Keratinocyte (primary cell): ENCODE measurements at regions not wholly inside any gene's neighbourhood (a gene's known extent, or its start where the extent isn't known, plus 50 kb on each side); places are given as distances from the start of the nearest gene placed in this dataset.

ENCODE experiments used
- DNase-seq: peaks from one replicate; pipeline ENCODE4 v3.0.0-alpha.2; 2011; ENCODE audit warnings: low read depth, missing footprints, low spot score
- FAIRE-seq: peaks from 2 replicates; lab custom pipeline; 2011; peaks lifted over from hg19 to GRCh38; lab: Jason Lieb, UNC
- H2AFZ ChIP-seq: 2 replicates; pipeline ENCODE4 v1.6.0; 2012; ENCODE audit warnings: low read length, control low read depth, inconsistent platforms; ENCODE audit not compliant: control insufficient read depth
- H3K27ac ChIP-seq: 2 replicates; pipeline ENCODE4 v1.5.1; 2011; ENCODE audit warnings: low read length; ENCODE audit not compliant: control insufficient read depth, insufficient read depth
- H3K27me3 ChIP-seq: 3 replicates; pipeline ENCODE4 v1.6.0; 2011; ENCODE audit warnings: low read length; ENCODE audit not compliant: control insufficient read depth, insufficient read depth; ENCODE audit errors: extremely low read depth
- H3K36me3 ChIP-seq, 2 experiments: 2 replicates in 1 of 2; 3 replicates in 1 of 2; pipeline ENCODE4 v1.5.1; 2011; ENCODE audit warnings: low read length in 2 of 2, mild to moderate bottlenecking in 1 of 2; ENCODE audit not compliant: control insufficient read depth in 2 of 2, insufficient read depth in 2 of 2; ENCODE audit errors: extremely low read depth in 1 of 2
- H3K4me1 ChIP-seq: 3 replicates; pipeline ENCODE4 v1.5.1; 2011; ENCODE audit warnings: low read length; ENCODE audit not compliant: control insufficient read depth, insufficient read depth; ENCODE audit errors: extremely low read depth
- H3K4me2 ChIP-seq: 3 replicates; pipeline ENCODE4 v1.6.0; 2011; ENCODE audit warnings: low read depth, low read length; ENCODE audit not compliant: control insufficient read depth, insufficient read depth; ENCODE audit errors: extremely low read depth
- H3K4me3 ChIP-seq, 3 experiments: fragments of 200-600 bp in 1 of 3; sonication (generic) in 1 of 3; 2 replicates in 2 of 3; 3 replicates in 1 of 3; pipeline ENCODE4 v1.5.1; 2011 to 2016; ENCODE audit warnings: low read length in 3 of 3, mild to moderate bottlenecking in 3 of 3, control low read depth in 2 of 3, inconsistent platforms in 1 of 3, low read depth in 1 of 3, mixed read lengths in 1 of 3, mixed run types in 1 of 3, moderate library complexity in 1 of 3; ENCODE audit not compliant: control insufficient read depth in 2 of 3, insufficient read depth in 2 of 3; ENCODE audit errors: extremely low read depth in 1 of 3
- H3K79me2 ChIP-seq: 2 replicates; pipeline ENCODE4 v1.6.0; 2012; ENCODE audit warnings: low read length; ENCODE audit not compliant: control insufficient read depth, insufficient read depth
- H3K9ac ChIP-seq: 3 replicates; pipeline ENCODE4 v1.6.0; 2011; ENCODE audit warnings: low read length; ENCODE audit not compliant: control insufficient read depth, insufficient read depth; ENCODE audit errors: extremely low read depth
- H3K9me1 ChIP-seq: 3 replicates; pipeline ENCODE4 v1.6.0; 2011; ENCODE audit warnings: low read length; ENCODE audit not compliant: control insufficient read depth, insufficient read depth; ENCODE audit errors: extremely low read depth
- H3K9me3 ChIP-seq: 2 replicates; pipeline ENCODE4 v1.5.1; 2012; ENCODE audit warnings: low read depth, low read length; ENCODE audit not compliant: control insufficient read depth
- H4K20me1 ChIP-seq: 3 replicates; pipeline ENCODE4 v1.6.0; 2011; ENCODE audit warnings: low read length; ENCODE audit not compliant: control insufficient read depth, insufficient read depth; ENCODE audit errors: extremely low read depth
- CTCF ChIP-seq, 3 experiments: IDR thresholded peaks in 1 of 3; conservative IDR thresholded peaks in 1 of 3; optimal IDR thresholded peaks in 1 of 3; 2 replicates in 2 of 3; 3 replicates in 1 of 3; pipeline versions ENCODE3 to v1.5.1; 2011; ENCODE audit warnings: low read length in 3 of 3, mild to moderate bottlenecking in 3 of 3, moderate library complexity in 2 of 3, control low read depth in 1 of 3, inconsistent platforms in 1 of 3; ENCODE audit not compliant: insufficient read depth in 2 of 3; ENCODE audit errors: extremely low read depth in 1 of 3
- EZH2 ChIP-seq: IDR thresholded peaks from one replicate; pipeline ENCODE4 v1.6.1; 2012; ENCODE audit warnings: inconsistent platforms, mild to moderate bottlenecking, low read length, moderate library complexity
- dilution Hi-C: fragments of 300-500 bp; cut with MboI; formaldehyde crosslinking; loops from one replicate; pipeline ENCODE4 v1.7.0; 2020; ENCODE audit warnings: low sequenced_read_pairs; ENCODE audit not compliant: extremely low pct_ligation_motif_present

GRCh38 chr5:109511980-109512734 is 102.4 kb upstream of the PJA2 start:
- Histone ChIP-seq H3K27ac (no peak overlapping the region), H3K79me2 (no peaks in the 10 kb centered on the region), H2AFZ (no peak overlapping the region), H3K4me2 (no peak overlapping the region), H3K9me3 (no peaks in the 10 kb centered on the region), H3K9ac (no peak overlapping the region), H3K27me3 (no peaks in the 10 kb centered on the region), H3K4me3 (no peak overlapping the region), H3K4me1 (no peaks in the 10 kb centered on the region), H3K9me1 (no peaks in the 10 kb centered on the region), H4K20me1 (no peaks in the 10 kb centered on the region), H3K36me3 (no peaks in the 10 kb centered on the region)
- FAIRE-seq (no peak), DNase-seq (no peak)
- no peak for TF ChIP-seq EZH2
- dilution Hi-C loops, result no loop called here

- DNase-seq, result no peak
- Histone ChIP-seq H3K9ac (no peak overlapping the region), H3K27me3 (no peaks in the 10 kb centered on the region), H3K79me2 (no peaks in the 10 kb centered on the region), H3K36me3 (no peaks in the 10 kb centered on the region), H3K4me2 (no peak overlapping the region), H3K9me3 (no peaks in the 10 kb centered on the region), H3K9me1 (no peaks in the 10 kb centered on the region), H3K27ac (no peak overlapping the region), H4K20me1 (no peaks in the 10 kb centered on the region), H3K4me3 (no peak overlapping the region), H3K4me1 (no peaks in the 10 kb centered on the region), H2AFZ (no peak overlapping the region)
- no peak for FAIRE-seq
- dilution Hi-C loops, result no loop called here
- no peak for TF ChIP-seq EZH2
- no peak for TF ChIP-seq CTCF (optimal IDR thresholded peaks at IDR 0.05 in 1 of 3, IDR thresholded peaks at IDR 0.05 in 1 of 3, conservative IDR thresholded peaks at IDR 0.05 in 1 of 3; ENCODE audit: extremely low read depth in 1 of 3, insufficient read depth in 2 of 3, low read length in 3 of 3)
Observed at GRCh38 chr5:109506556-109506955, 96.8 kb upstream of the PJA2 start.

- no peak overlapping the region for H3K9ac ChIP-seq
Observed at GRCh38 chr5:109496112-109496511, 86.3 kb upstream of the PJA2 start.

More at GRCh38 chr5:109496112-109496511, 86.3 kb upstream of the PJA2 start:
- Histone ChIP-seq H4K20me1 (no peaks in the 10 kb centered on the region), H3K4me3 (no peak overlapping the region), H3K9me3 (no peaks in the 10 kb centered on the region), H3K4me2 (no peak overlapping the region), H3K79me2 (no peaks in the 10 kb centered on the region), H2AFZ (no peak overlapping the region), H3K27me3 (peaks cover 4% of the 10 kb centered on the region), H3K9me1 (no peaks in the 10 kb centered on the region), H3K27ac (no peak overlapping the region), H3K36me3 (no peaks in the 10 kb centered on the region), H3K4me1 (no peaks in the 10 kb centered on the region)
- DNase-seq (no peak), FAIRE-seq (no peak)
- dilution Hi-C loops, result no loop called here
- TF ChIP-seq CTCF (optimal IDR thresholded peaks at IDR 0.05 in 1 of 3, IDR thresholded peaks at IDR 0.05 in 1 of 3, conservative IDR thresholded peaks at IDR 0.05 in 1 of 3; ENCODE audit: extremely low read depth in 1 of 3, insufficient read depth in 2 of 3, low read length in 3 of 3) (no peak), EZH2 (no peak)
